Colonic mucosa (tissue), 4 donors: ENCODE measurements at regions not wholly inside any gene's neighbourhood (a gene's known extent, or its start where the extent isn't known, plus 50 kb on each side); places are given as distances from the start of the nearest gene placed in this dataset.

Experiments used
- DNase-seq: peaks from one replicate; pipeline ENCODE4 v3.0.0-alpha.2; 2020
- H3K27ac ChIP-seq: fragments of 200-600 bp; one replicate; pipeline ENCODE4 v1.8.0; 2021
- H3K27me3 ChIP-seq: fragments of 200-600 bp; one replicate; pipeline ENCODE4 v1.8.0; 2021
- H3K36me3 ChIP-seq: fragments of 200-600 bp; one replicate; pipeline ENCODE4 v1.8.0; 2021
- H3K4me1 ChIP-seq: fragments of 200-600 bp; one replicate; pipeline ENCODE4 v1.8.0; 2021; ENCODE audit warnings: mild to moderate bottlenecking
- H3K4me3 ChIP-seq: fragments of 200-600 bp; one replicate; pipeline ENCODE4 v1.8.0; 2021
- H3K9ac ChIP-seq, 2 donors: one replicate each; pipeline ENCODE4 v1.7.0; 2013; ENCODE audit warnings: control low read depth in 2 of 2, low read depth in 2 of 2, low read length in 2 of 2
- H3K9me3 ChIP-seq: fragments of 200-600 bp; one replicate; pipeline ENCODE4 v1.8.0; 2021
- intact Hi-C: fragments of 100-400 bp; cut with DNase I; formaldehyde crosslinking; loops from one replicate; pipeline ENCODE4 v1.14.1; 2022
- TF ChIP-seq, protein P1 (sequence below): fragments of 200-600 bp; IDR thresholded peaks from one replicate; pipeline ENCODE4 v1.8.0; 2022; ENCODE audit warnings: antibody characterized with exemption, mild to moderate bottlenecking
- donor health status: healthy.
- donor health status: DM: no; HTN: no; CAD: no.
- donor health status: DM: no; HTN: no; CAD: no.

DNA sequence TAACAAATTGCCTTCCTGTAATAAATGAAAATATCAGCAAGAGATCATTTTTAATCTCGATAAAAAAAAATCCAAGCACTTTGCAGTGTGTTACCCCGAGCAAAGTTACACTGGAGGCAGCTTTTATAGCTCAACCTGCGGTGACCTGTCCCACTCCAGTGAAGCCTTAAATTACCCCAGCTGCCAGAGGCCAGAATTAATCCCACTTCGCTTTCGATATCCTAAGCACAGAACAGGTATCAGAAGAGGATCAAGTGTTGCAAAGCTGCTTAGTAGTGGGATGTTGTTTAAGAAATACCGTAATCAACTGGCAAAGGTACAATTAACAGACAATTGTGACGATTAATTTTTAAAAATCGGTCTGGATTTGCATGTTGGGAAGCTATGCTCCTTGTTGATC lies 314.0 kb downstream of the AGTPBP1 start:
- Histone ChIP-seq H3K4me1 (no peaks in the 10 kb centered on the region), H3K27me3 (no peaks in the 10 kb centered on the region), H3K9me3 (no peaks in the 10 kb centered on the region), H3K36me3 (no peaks in the 10 kb centered on the region), H3K27ac (no peak overlapping the region), H3K4me3 (no peak overlapping the region), H3K9ac (no peak overlapping the region)
- TF ChIP-seq, protein P1, sequence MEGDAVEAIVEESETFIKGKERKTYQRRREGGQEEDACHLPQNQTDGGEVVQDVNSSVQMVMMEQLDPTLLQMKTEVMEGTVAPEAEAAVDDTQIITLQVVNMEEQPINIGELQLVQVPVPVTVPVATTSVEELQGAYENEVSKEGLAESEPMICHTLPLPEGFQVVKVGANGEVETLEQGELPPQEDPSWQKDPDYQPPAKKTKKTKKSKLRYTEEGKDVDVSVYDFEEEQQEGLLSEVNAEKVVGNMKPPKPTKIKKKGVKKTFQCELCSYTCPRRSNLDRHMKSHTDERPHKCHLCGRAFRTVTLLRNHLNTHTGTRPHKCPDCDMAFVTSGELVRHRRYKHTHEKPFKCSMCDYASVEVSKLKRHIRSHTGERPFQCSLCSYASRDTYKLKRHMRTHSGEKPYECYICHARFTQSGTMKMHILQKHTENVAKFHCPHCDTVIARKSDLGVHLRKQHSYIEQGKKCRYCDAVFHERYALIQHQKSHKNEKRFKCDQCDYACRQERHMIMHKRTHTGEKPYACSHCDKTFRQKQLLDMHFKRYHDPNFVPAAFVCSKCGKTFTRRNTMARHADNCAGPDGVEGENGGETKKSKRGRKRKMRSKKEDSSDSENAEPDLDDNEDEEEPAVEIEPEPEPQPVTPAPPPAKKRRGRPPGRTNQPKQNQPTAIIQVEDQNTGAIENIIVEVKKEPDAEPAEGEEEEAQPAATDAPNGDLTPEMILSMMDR = no peak
- no peak for DNase-seq
- intact Hi-C loops = loop anchor here (5.0 to 10.0 kb wide), 2 partner anchors 763 to 1030 kb away; partner anchors contain the start of gene NTRK2

DNA sequence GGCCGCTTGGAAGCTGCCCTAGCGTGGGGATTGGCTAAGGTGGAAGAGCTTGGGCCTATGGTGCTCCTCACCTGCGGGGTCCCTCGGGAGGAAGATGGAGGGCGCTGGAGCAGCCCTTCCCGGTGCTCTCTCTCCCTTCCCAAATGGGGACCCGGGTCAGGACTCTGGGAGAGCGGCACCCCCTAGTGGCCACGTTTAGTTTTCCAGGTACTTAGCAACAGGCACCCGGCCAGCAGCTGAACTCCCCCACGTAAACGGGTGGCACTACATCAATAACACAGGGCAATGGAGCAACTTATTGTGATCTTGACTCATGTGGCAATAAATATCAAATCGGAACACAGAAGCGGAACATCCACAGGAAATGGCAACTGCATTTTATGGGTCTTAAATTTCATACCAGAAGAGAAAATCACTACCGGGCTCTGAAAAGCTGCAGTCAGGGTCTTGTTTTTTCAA lies 316.6 kb downstream of the AGTPBP1 start:
- Histone ChIP-seq H3K36me3 (no peaks in the 10 kb centered on the region), H3K4me1 (no peaks in the 10 kb centered on the region), H3K27me3 (no peaks in the 10 kb centered on the region), H3K9ac (no peak overlapping the region), H3K4me3 (no peak overlapping the region), H3K9me3 (no peaks in the 10 kb centered on the region), H3K27ac (no peak overlapping the region)
- TF ChIP-seq, protein P1 = peak; percentile 63
- intact Hi-C loops = loop anchor here (5.0 to 10.0 kb wide), 2 partner anchors 760 to 1028 kb away; partner anchors contain the start of gene NTRK2
- peak; percentile 65 for DNase-seq

DNA sequence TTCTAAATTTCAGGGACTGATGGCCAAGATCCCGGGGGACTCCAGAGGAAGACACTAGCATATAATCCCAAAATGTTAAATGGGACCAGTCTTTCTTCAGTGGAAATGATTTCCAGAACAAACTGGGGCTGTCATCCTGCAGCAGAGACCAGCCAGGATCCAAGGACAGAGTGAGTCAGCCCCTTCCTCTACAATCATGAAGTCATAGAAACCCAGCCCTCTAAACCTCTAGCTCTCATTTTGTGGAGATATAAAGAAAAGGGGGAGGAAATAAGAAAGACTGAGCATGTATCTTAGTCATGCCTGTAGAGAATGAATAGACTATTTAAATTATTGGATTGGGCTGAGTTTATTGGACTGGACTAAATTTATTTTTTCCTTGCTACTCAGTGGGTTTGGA lies 318.3 kb downstream of the AGTPBP1 start:
- H3K4me3 ChIP-seq = no peak overlapping the region
- H3K9me3 ChIP-seq = no peaks in the 10 kb centered on the region
- no peak for DNase-seq
- H3K9ac ChIP-seq = no peak overlapping the region
- intact Hi-C loops = loop anchor here (10.0 kb wide), 1 partner anchor 759 kb away; the partner anchor contains the start of gene NTRK2
- H3K36me3 ChIP-seq = no peaks in the 10 kb centered on the region
- H3K27me3 ChIP-seq = no peaks in the 10 kb centered on the region
- TF ChIP-seq, protein P1 = no peak
- no peaks in the 10 kb centered on the region for H3K4me1 ChIP-seq
- no peak overlapping the region for H3K27ac ChIP-seq

DNA sequence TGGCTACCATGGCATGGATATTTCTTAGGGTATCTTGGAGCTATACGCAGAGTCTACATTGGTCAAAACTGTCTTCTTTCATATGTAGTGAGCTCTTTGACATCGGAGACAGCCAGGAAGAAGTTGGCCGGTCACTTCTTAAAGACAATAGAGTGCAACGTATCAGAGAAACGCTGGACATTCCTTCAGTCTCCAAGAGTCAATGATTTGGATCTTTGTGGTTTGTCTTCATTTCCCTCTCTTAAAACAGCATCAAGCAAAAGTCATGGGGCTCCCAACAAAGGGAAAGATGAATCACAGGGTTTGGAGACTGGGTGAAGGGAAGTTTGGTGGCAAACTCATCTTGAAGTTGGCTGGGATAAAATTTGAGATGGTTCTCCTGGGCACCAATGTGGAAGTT lies 320.1 kb downstream of the AGTPBP1 start:
- DNase-seq = no peak
- Histone ChIP-seq H3K27me3 (no peaks in the 10 kb centered on the region), H3K4me3 (no peak overlapping the region), H3K9me3 (no peaks in the 10 kb centered on the region), H3K9ac (no peak overlapping the region), H3K27ac (no peak overlapping the region), H3K36me3 (no peaks in the 10 kb centered on the region), H3K4me1 (no peaks in the 10 kb centered on the region)
- intact Hi-C loops = loop anchor here (10.0 kb wide), 1 partner anchor 757 kb away; the partner anchor contains the start of gene NTRK2
- TF ChIP-seq, protein P1 = no peak

DNA sequence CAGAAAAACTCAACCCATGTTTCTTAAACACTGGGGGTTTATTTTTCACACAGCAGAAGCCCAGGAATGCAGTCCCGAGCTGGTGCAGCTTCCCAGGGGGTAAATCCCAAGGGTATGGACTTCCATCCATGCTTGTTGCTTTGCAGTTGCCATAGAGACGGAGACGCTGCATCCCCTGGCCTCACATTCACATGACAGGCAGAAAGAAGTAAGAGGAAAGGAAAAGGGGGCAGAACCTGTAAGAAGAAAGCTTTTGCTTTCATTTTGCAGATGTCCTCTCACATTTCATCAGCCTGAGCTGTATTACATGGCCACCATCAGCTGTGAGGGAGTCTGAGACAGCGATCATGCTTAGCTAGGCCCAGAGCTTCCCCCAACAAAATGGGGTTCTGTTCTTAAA lies 321.0 kb downstream of the AGTPBP1 start:
- Histone ChIP-seq H3K27me3 (no peaks in the 10 kb centered on the region), H3K9ac (no peak overlapping the region), H3K4me1 (no peaks in the 10 kb centered on the region), H3K27ac (no peak overlapping the region), H3K9me3 (no peaks in the 10 kb centered on the region), H3K4me3 (no peak overlapping the region), H3K36me3 (no peaks in the 10 kb centered on the region)
- TF ChIP-seq, protein P1 = no peak
- DNase-seq = no peak
- intact Hi-C loops = loop anchor here (10.0 kb wide), 1 partner anchor 756 kb away; the partner anchor contains the start of gene NTRK2
